ENCODE measurements at regions not wholly inside any gene's neighbourhood (a gene's known extent, or its start where the extent isn't known, plus 50 kb on each side); places are given as distances from the start of the nearest gene placed in this dataset.
"Not testable (repeated sequence)": the region's sequence is repeated elsewhere in the genome, so short reads cannot be mapped to it uniquely, and the experiment has no call there.

GRCh38 chr20:6697228-6697972 is 70.1 kb upstream of the BMP2 start:
- WGBS, 5 donors: 67 to 78% (median 74%) methylated on average over 12 of the region's 12 CpGs
- Histone ChIP-seq H3K4me3 (no peak overlapping the region), H3K27ac (no peak overlapping the region), H3K4me1 (peaks cover 4 to 32% (median 18%) of the 10 kb centered on the region in 6 donors), H3K36me3 (no peaks in the 10 kb centered on the region), H3K27me3 (replicated peaks in 1 of 7) (no peaks in the 10 kb centered on the region), H3K9me3 (no peaks in the 10 kb centered on the region)
- no peak for DNase-seq
- intact Hi-C loops (cut with DNase I; ENCODE audit: low total_unique reads): no loop called here
- TF ChIP-seq POLR2AphosphoS5 (IDR thresholded peaks at IDR 0.05) (no peak), POLR2A (IDR thresholded peaks at IDR 0.05) (no peak), CTCF (IDR thresholded peaks at IDR 0.05 in 8 of 11, conservative IDR thresholded peaks at IDR 0.05 in 3 of 11) (no peak)

- H3K27ac ChIP-seq: no peak overlapping the region
- 89 to 97% (median 93%) methylated on average over 4 of the region's 4 CpGs for WGBS, 5 donors
- H3K4me3 ChIP-seq: no peak overlapping the region
- DNase-seq: no peak
- H3K36me3 ChIP-seq: no peaks in the 10 kb centered on the region
- intact Hi-C loops (cut with DNase I; ENCODE audit: low total_unique reads): no loop called here
- H3K4me1 ChIP-seq: peaks cover 0 to 20% (median 11%) of the 10 kb centered on the region in 6 donors
- TF ChIP-seq POLR2AphosphoS5 (IDR thresholded peaks at IDR 0.05) (no peak), CTCF (IDR thresholded peaks at IDR 0.05 in 8 of 11, conservative IDR thresholded peaks at IDR 0.05 in 3 of 11) (no peak), POLR2A (IDR thresholded peaks at IDR 0.05) (no peak)
- no peaks in the 10 kb centered on the region for H3K27me3 ChIP-seq (replicated peaks in 1 of 7)
- no peaks in the 10 kb centered on the region for H3K9me3 ChIP-seq
Observed at GRCh38 chr20:6696001-6696400, 71.5 kb upstream of the BMP2 start.

- H3K27ac ChIP-seq: not testable (repeated sequence)
Observed at GRCh38 chr20:6693808-6694198, 73.7 kb upstream of the BMP2 start.

GRCh38 chr20:6693178-6693807 is 74.2 kb upstream of the BMP2 start:
- intact Hi-C loops (cut with DNase I; ENCODE audit: low total_unique reads): no loop called here
- Histone ChIP-seq H3K4me3 (no peak overlapping the region), H3K27ac (no peak overlapping the region), H3K27me3 (replicated peaks in 1 of 7) (no peaks in the 10 kb centered on the region), H3K4me1 (peaks cover 0 to 2% (median 0%) of the 10 kb centered on the region in 6 donors), H3K9me3 (no peaks in the 10 kb centered on the region), H3K36me3 (no peaks in the 10 kb centered on the region)
- WGBS, 5 donors: 71 to 81% (median 75%) methylated on average over 7 of the region's 7 CpGs
- TF ChIP-seq POLR2A (IDR thresholded peaks at IDR 0.05) (no peak), CTCF (IDR thresholded peaks at IDR 0.05 in 8 of 11, conservative IDR thresholded peaks at IDR 0.05 in 3 of 11) (no peak), POLR2AphosphoS5 (IDR thresholded peaks at IDR 0.05) (no peak)
- no peak for DNase-seq

More at GRCh38 chr20:6693808-6694198, 73.7 kb upstream of the BMP2 start:
- H3K4me3 ChIP-seq; DNase-seq; H3K4me1 ChIP-seq; H3K27me3 ChIP-seq (replicated peaks in 1 of 7); H3K36me3 ChIP-seq; H3K9me3 ChIP-seq; intact Hi-C loops (cut with DNase I; ENCODE audit: low total_unique reads): not testable (repeated sequence)
- WGBS, 5 donors: 84 to 95% (median 93%) methylated on average over 3 of the region's 3 CpGs

Measured in spleen (tissue), 11 donors.